Adrenal gland (tissue), 5 donors: ENCODE measurements at regions not wholly inside any gene's neighbourhood (a gene's known extent, or its start where the extent isn't known, plus 50 kb on each side); places are given as distances from the start of the nearest gene placed in this dataset.

Experiments
- POLR2A ChIP-seq, 2 donors: fragments of 450-650 bp; IDR thresholded peaks; one replicate each; pipeline ENCODE4 v1.6.1; 2017; ENCODE audit warnings: antibody characterized with exemption in 2 of 2, mild to moderate bottlenecking in 2 of 2, moderate library complexity in 1 of 2
- TF ChIP-seq, protein P1 (sequence below), 6 experiments: fragments of 450-650 bp in 4 of 6; fragments of 200-600 bp in 2 of 6; sonication (generic) in 1 of 6; IDR thresholded peaks; 1 replicate in 5 of 6; 2 replicates in 1 of 6; pipeline versions ENCODE4 v1.5.1 to v1.8.0; 2016 to 2021; ENCODE audit warnings: antibody characterized with exemption in 6 of 6, mild to moderate bottlenecking in 2 of 6, moderate library complexity in 1 of 6
- donor health status: DM: no; HTN: no; CAD: no.

DNA sequence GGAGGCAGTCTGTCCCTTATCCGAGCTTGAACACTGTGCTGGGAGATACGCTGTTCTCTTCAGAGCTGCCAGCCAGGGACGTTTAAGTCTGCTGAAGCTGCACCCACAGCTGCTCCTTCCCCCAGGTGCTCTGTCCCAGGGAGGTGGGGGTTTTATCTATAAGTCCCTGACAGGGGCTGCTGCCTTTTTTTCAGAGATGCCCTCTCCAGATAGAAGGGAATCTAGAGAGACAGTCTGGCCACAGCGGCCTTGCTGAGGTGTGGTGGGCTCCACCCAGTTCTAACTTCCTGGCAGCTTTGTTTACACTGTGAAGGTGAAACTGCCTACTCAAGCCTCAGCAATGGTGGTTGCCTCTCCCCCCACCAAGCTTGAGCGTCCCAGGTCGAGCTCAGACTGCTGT lies 319.9 kb upstream of the GRM7 start:
- TF ChIP-seq, protein P1, sequence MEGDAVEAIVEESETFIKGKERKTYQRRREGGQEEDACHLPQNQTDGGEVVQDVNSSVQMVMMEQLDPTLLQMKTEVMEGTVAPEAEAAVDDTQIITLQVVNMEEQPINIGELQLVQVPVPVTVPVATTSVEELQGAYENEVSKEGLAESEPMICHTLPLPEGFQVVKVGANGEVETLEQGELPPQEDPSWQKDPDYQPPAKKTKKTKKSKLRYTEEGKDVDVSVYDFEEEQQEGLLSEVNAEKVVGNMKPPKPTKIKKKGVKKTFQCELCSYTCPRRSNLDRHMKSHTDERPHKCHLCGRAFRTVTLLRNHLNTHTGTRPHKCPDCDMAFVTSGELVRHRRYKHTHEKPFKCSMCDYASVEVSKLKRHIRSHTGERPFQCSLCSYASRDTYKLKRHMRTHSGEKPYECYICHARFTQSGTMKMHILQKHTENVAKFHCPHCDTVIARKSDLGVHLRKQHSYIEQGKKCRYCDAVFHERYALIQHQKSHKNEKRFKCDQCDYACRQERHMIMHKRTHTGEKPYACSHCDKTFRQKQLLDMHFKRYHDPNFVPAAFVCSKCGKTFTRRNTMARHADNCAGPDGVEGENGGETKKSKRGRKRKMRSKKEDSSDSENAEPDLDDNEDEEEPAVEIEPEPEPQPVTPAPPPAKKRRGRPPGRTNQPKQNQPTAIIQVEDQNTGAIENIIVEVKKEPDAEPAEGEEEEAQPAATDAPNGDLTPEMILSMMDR (IDR thresholded peaks at IDR 0.05) = no peak
- no peak for TF ChIP-seq POLR2A (IDR thresholded peaks at IDR 0.05)
